Activated naive CD4-positive, alpha-beta T cell (primary cell): ENCODE measurements at regions not wholly inside any gene's neighbourhood (a gene's known extent, or its start where the extent isn't known, plus 50 kb on each side); places are given as distances from the start of the nearest gene placed in this dataset.

Source experiments
- DNase-seq, 4 experiments: peaks; one replicate each; lab custom pipeline; 2025; lab: John Stamatoyannopoulos, UW

- no peak for DNase-seq
Observed at GRCh38 chr11:128219731-128220120, 367.6 kb downstream of the ETS1 start.

- no peak for DNase-seq
Observed at GRCh38 chr11:128216198-128216597, 371.2 kb downstream of the ETS1 start.

GRCh38 chr11:128215238-128215882 lies 372.0 kb downstream of the ETS1 start:
- no peak for DNase-seq

GRCh38 chr11:128214263-128214662 lies 373.1 kb downstream of the ETS1 start:
- DNase-seq, result no peak

- DNase-seq, result no peak
Observed at GRCh38 chr11:128213461-128213860, 373.9 kb downstream of the ETS1 start.

GRCh38 chr11:128212324-128212723 lies 375.0 kb downstream of the ETS1 start:
- DNase-seq, result no peak

- DNase-seq, result no peak
Observed at GRCh38 chr11:128210148-128210940, 377.0 kb downstream of the ETS1 start.

- DNase-seq, result no peak
Observed at GRCh38 chr11:128209138-128209435, 378.3 kb downstream of the ETS1 start.

- no peak for DNase-seq
Observed at GRCh38 chr11:128208329-128209137, 378.8 kb downstream of the ETS1 start.

- no peak for DNase-seq
Observed at GRCh38 chr11:128207861-128208321, 379.5 kb downstream of the ETS1 start.

- no peak for DNase-seq
Observed at GRCh38 chr11:128206461-128206860, 380.9 kb downstream of the ETS1 start.

GRCh38 chr11:128205796-128206195 lies 381.6 kb downstream of the ETS1 start:
- no peak for DNase-seq

GRCh38 chr11:128204898-128205297 lies 382.5 kb downstream of the ETS1 start:
- DNase-seq, result no peak

GRCh38 chr11:128201801-128202200 lies 385.6 kb downstream of the ETS1 start:
- DNase-seq, result no peak

- DNase-seq, result no peak
Observed at GRCh38 chr11:128201009-128201408, 386.3 kb downstream of the ETS1 start.

GRCh38 chr11:128200467-128200866 lies 386.9 kb downstream of the ETS1 start:
- no peak for DNase-seq

GRCh38 chr11:128198216-128198772 lies 389.1 kb downstream of the ETS1 start:
- DNase-seq, result no peak

- DNase-seq, result no peak
Observed at GRCh38 chr11:128196235-128196634, 391.1 kb downstream of the ETS1 start.

- DNase-seq, result no peak
Observed at GRCh38 chr11:128195756-128196155, 391.6 kb downstream of the ETS1 start.

- DNase-seq, result no peak
Observed at GRCh38 chr11:128195057-128195751, 392.2 kb downstream of the ETS1 start.

GRCh38 chr11:128194216-128194615 lies 393.1 kb downstream of the ETS1 start:
- no peak for DNase-seq

- no peak for DNase-seq
Observed at GRCh38 chr11:128193615-128194014, 393.7 kb downstream of the ETS1 start.
